HEK293 (cell line): ENCODE measurements at regions not wholly inside any gene's neighbourhood (a gene's known extent, or its start where the extent isn't known, plus 50 kb on each side); places are given as distances from the start of the nearest gene placed in this dataset.

Experiments used
- CTCF ChIP-seq: fragments of 450-650 bp; formaldehyde crosslinking; IDR thresholded peaks from 2 replicates; pipeline ENCODE4 v1.5.1; 2016; ENCODE audit warnings: missing biosample characterization, missing genetic modification characterization
- ZFP41 ChIP-seq: fragments of 450-650 bp; formaldehyde crosslinking; IDR thresholded peaks from 2 replicates; pipeline ENCODE4 v1.5.1; 2016; ENCODE audit warnings: missing biosample characterization, missing genetic modification characterization, borderline replicate concordance
- ZNF707 ChIP-seq: fragments of 450-650 bp; formaldehyde crosslinking; IDR thresholded peaks from 2 replicates; pipeline ENCODE4 v1.5.1; 2016; ENCODE audit warnings: missing biosample characterization, missing genetic modification characterization
- ZNF76 ChIP-seq: fragments of 450-650 bp; formaldehyde crosslinking; IDR thresholded peaks from 2 replicates; pipeline ENCODE4; 2016; ENCODE audit warnings: low read depth, missing biosample characterization, missing genetic modification characterization, borderline replicate concordance

- TF ChIP-seq ZNF707 (no peak), CTCF (tag by site-specific recombination) (no peak), ZNF76 (tag by site-specific recombination) (no peak), ZFP41 (tag by site-specific recombination) (no peak)
Measured at GRCh38 chr6:21666201-21666691, 72.7 kb downstream of the SOX4 start.
